Stimulated activated CD4-positive, alpha-beta T cell treated with anti-CD3 and anti-CD28 coated beads, Interleukin-2, amount 100 ng/mL, for 24 hours (primary cell): ENCODE measurements at regions not wholly inside any gene's neighbourhood (a gene's known extent, or its start where the extent isn't known, plus 50 kb on each side); places are given as distances from the start of the nearest gene placed in this dataset.
"Not testable (repeated sequence)": the region's sequence is repeated elsewhere in the genome, so short reads cannot be mapped to it uniquely, and the experiment has no call there.

Experiments
- DNase-seq, 2 donors: peaks; one replicate each; pipeline ENCODE4 v3.0.0-alpha.2; 2020

- DNase-seq = no peak
These were observed 52.0 kb upstream of the CPM start for GRCh38 chr12:68984796-68985573.

- not testable (repeated sequence) for DNase-seq
These were observed 64.6 kb upstream of the CPM start for GRCh38 chr12:68997526-68997925.

GRCh38 chr12:68998041-68998440 lies 65.1 kb upstream of the CPM start:
- DNase-seq = no peak

GRCh38 chr12:69000074-69000473 lies 67.1 kb upstream of the CPM start:
- DNase-seq = no peak

- DNase-seq = no peak
These were observed 67.7 kb upstream of the CPM start for GRCh38 chr12:69000540-69001243.

- no peak for DNase-seq
These were observed 68.3 kb upstream of the CPM start for GRCh38 chr12:69001251-69001650.

- no peak for DNase-seq
These were observed 70.0 kb upstream of the CPM start for GRCh38 chr12:69002969-69003368.

- DNase-seq = no peak
These were observed 71.0 kb upstream of the CPM start for GRCh38 chr12:69003991-69004390.

GRCh38 chr12:69007101-69007854 lies 74.3 kb upstream of the CPM start:
- no peak for DNase-seq

- no peak for DNase-seq
These were observed 74.9 kb upstream of the CPM start for GRCh38 chr12:69007855-69008351.

- DNase-seq = no peak
These were observed 75.5 kb upstream of the CPM start for GRCh38 chr12:69008520-69008919.

GRCh38 chr12:69014047-69014446 lies 81.1 kb upstream of the CPM start:
- no peak for DNase-seq

- DNase-seq = no peak
These were observed 82.0 kb upstream of the CPM start for GRCh38 chr12:69015017-69015416.

GRCh38 chr12:69015831-69016230 lies 82.9 kb upstream of the CPM start:
- DNase-seq = no peak

GRCh38 chr12:69019082-69019481 lies 86.1 kb upstream of the CPM start:
- DNase-seq = no peak

GRCh38 chr12:69019910-69020309 lies 86.9 kb upstream of the CPM start:
- no peak for DNase-seq

- DNase-seq = no peak
These were observed 89.7 kb upstream of the CPM start for GRCh38 chr12:69022674-69023073.

GRCh38 chr12:69023840-69024239 lies 90.9 kb upstream of the CPM start:
- DNase-seq = no peak

- no peak for DNase-seq
These were observed 91.4 kb upstream of the CPM start for GRCh38 chr12:69024413-69024812.

- no peak for DNase-seq
These were observed 91.9 kb upstream of the CPM start for GRCh38 chr12:69024907-69025306.

GRCh38 chr12:69026336-69026735 lies 93.4 kb upstream of the CPM start:
- no peak for DNase-seq

GRCh38 chr12:69027411-69027881 lies 94.5 kb upstream of the CPM start:
- DNase-seq = no peak

GRCh38 chr12:69028941-69029729 lies 96.2 kb upstream of the CPM start:
- no peak for DNase-seq
